ENCODE measurements at regions not wholly inside any gene's neighbourhood (a gene's known extent, or its start where the extent isn't known, plus 50 kb on each side); places are given as distances from the start of the nearest gene placed in this dataset.

- H3K27ac ChIP-seq, result no peak overlapping the region
- no peak overlapping the region for H3K4me3 ChIP-seq
- no peak for TF ChIP-seq CTCF (IDR thresholded peaks at IDR 0.05)
- H3K36me3 ChIP-seq, result no peaks in the 10 kb centered on the region
- H3K9me3 ChIP-seq, result no peaks in the 10 kb centered on the region
- DNase-seq (ENCODE audit: low spot score in 2 of 2), result no peak
- intact Hi-C loops (cut with DNase I), result no loop called here
- no peaks in the 10 kb centered on the region for H3K27me3 ChIP-seq
- no peaks in the 10 kb centered on the region for H3K4me1 ChIP-seq
These were observed 85.4 kb upstream of the HCRTR2 start for GRCh38 chr6:55088902-55089301.

- no peaks in the 10 kb centered on the region for H3K36me3 ChIP-seq
- DNase-seq (ENCODE audit: low spot score in 2 of 2), result no peak
- no peak overlapping the region for H3K27ac ChIP-seq
- no peak overlapping the region for H3K4me3 ChIP-seq
- no peaks in the 10 kb centered on the region for H3K4me1 ChIP-seq
- H3K9me3 ChIP-seq, result no peaks in the 10 kb centered on the region
- no peak for TF ChIP-seq CTCF (IDR thresholded peaks at IDR 0.05)
- no peaks in the 10 kb centered on the region for H3K27me3 ChIP-seq
- intact Hi-C loops (cut with DNase I), result no loop called here
These were observed 85.0 kb upstream of the HCRTR2 start for GRCh38 chr6:55089325-55089724.

- intact Hi-C loops (cut with DNase I), result no loop called here
- Histone ChIP-seq H3K4me3 (no peak overlapping the region), H3K9me3 (no peaks in the 10 kb centered on the region), H3K4me1 (no peaks in the 10 kb centered on the region), H3K27ac (no peak overlapping the region), H3K27me3 (no peaks in the 10 kb centered on the region), H3K36me3 (no peaks in the 10 kb centered on the region)
- DNase-seq (ENCODE audit: low spot score in 2 of 2), result no peak
- TF ChIP-seq CTCF (IDR thresholded peaks at IDR 0.05), result no peak
These were observed 73.6 kb upstream of the HCRTR2 start for GRCh38 chr6:55100686-55101085.

- TF ChIP-seq CTCF (IDR thresholded peaks at IDR 0.05), result no peak
- H3K4me1 ChIP-seq, result no peaks in the 10 kb centered on the region
- intact Hi-C loops (cut with DNase I), result no loop called here
- H3K27ac ChIP-seq, result no peak overlapping the region
- no peak overlapping the region for H3K4me3 ChIP-seq
- no peaks in the 10 kb centered on the region for H3K9me3 ChIP-seq
- no peak for DNase-seq (ENCODE audit: low spot score in 2 of 2)
- H3K27me3 ChIP-seq, result no peaks in the 10 kb centered on the region
- H3K36me3 ChIP-seq, result no peaks in the 10 kb centered on the region
These were observed 73.2 kb upstream of the HCRTR2 start for GRCh38 chr6:55101157-55101556.

GRCh38 chr6:55108134-55109130, 65.9 kb upstream of the HCRTR2 start:
- Histone ChIP-seq H3K4me1 (no peaks in the 10 kb centered on the region), H3K4me3 (no peak overlapping the region), H3K9me3 (no peaks in the 10 kb centered on the region), H3K27ac (no peak overlapping the region), H3K36me3 (no peaks in the 10 kb centered on the region), H3K27me3 (no peaks in the 10 kb centered on the region)
- intact Hi-C loops (cut with DNase I), result no loop called here
- TF ChIP-seq CTCF (IDR thresholded peaks at IDR 0.05), result no peak
- DNase-seq (ENCODE audit: low spot score in 2 of 2), result no peak

All from ascending aorta (tissue), 2 donors.